Esophagus muscularis mucosa (tissue), 4 donors: ENCODE measurements at regions not wholly inside any gene's neighbourhood (a gene's known extent, or its start where the extent isn't known, plus 50 kb on each side); places are given as distances from the start of the nearest gene placed in this dataset.

Source experiments
- EP300 ChIP-seq: sonication (generic); formaldehyde crosslinking; IDR thresholded peaks from one replicate; pipeline ENCODE4 v1.6.1; 2017; ENCODE audit warnings: antibody characterized with exemption
- POLR2A ChIP-seq: fragments of 450-650 bp; IDR thresholded peaks from one replicate; pipeline ENCODE4 v1.6.1; 2017; ENCODE audit warnings: antibody characterized with exemption, moderate library complexity, mild to moderate bottlenecking, low read depth
- POLR2AphosphoS5 ChIP-seq, 2 donors: sonication (generic); formaldehyde crosslinking; IDR thresholded peaks; one replicate each; pipeline ENCODE4 v1.6.1; 2017; ENCODE audit warnings: antibody characterized with exemption in 2 of 2
- TF ChIP-seq, protein P1 (sequence below), 3 experiments: fragments of 200-600 bp in 2 of 3; fragments of 450-650 bp in 1 of 3; sonication (generic) in 2 of 3; IDR thresholded peaks; one replicate each; pipeline ENCODE4 v1.5.1; 2017 to 2019; ENCODE audit warnings: antibody characterized with exemption in 3 of 3, mild to moderate bottlenecking in 2 of 3, moderate library complexity in 1 of 3

DNA sequence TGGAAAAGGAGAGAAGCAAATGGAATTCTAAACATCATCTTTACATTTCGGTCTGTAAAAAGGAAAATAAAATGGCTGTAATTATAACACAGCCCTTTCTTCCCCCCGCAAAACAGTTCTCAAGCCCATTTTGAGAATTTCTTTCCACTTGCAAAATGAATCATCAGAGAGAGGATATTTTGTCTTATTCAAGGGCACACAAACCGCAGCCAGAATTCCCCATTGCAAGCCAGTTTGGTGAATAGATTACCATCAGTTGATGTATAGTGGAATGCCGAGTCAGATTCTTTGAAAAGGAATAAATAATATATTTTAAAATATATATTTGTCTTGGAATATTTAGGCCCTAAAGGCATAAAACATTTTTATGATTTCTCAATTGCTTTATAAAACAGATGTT is 420.4 kb upstream of the SEMA6D start:
- TF ChIP-seq POLR2AphosphoS5 (IDR thresholded peaks at IDR 0.05) = no peak
- TF ChIP-seq, protein P1, sequence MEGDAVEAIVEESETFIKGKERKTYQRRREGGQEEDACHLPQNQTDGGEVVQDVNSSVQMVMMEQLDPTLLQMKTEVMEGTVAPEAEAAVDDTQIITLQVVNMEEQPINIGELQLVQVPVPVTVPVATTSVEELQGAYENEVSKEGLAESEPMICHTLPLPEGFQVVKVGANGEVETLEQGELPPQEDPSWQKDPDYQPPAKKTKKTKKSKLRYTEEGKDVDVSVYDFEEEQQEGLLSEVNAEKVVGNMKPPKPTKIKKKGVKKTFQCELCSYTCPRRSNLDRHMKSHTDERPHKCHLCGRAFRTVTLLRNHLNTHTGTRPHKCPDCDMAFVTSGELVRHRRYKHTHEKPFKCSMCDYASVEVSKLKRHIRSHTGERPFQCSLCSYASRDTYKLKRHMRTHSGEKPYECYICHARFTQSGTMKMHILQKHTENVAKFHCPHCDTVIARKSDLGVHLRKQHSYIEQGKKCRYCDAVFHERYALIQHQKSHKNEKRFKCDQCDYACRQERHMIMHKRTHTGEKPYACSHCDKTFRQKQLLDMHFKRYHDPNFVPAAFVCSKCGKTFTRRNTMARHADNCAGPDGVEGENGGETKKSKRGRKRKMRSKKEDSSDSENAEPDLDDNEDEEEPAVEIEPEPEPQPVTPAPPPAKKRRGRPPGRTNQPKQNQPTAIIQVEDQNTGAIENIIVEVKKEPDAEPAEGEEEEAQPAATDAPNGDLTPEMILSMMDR (IDR thresholded peaks at IDR 0.05) = no peak
- TF ChIP-seq EP300 = no peak
- no peak for TF ChIP-seq POLR2A
